AML-193 (cell line): ENCODE measurements at regions not wholly inside any gene's neighbourhood (a gene's known extent, or its start where the extent isn't known, plus 50 kb on each side); places are given as distances from the start of the nearest gene placed in this dataset.

Experiments
- DNase-seq, 2 experiments: peaks; one replicate each; lab custom pipeline; 2025; lab: John Stamatoyannopoulos, UW

DNA sequence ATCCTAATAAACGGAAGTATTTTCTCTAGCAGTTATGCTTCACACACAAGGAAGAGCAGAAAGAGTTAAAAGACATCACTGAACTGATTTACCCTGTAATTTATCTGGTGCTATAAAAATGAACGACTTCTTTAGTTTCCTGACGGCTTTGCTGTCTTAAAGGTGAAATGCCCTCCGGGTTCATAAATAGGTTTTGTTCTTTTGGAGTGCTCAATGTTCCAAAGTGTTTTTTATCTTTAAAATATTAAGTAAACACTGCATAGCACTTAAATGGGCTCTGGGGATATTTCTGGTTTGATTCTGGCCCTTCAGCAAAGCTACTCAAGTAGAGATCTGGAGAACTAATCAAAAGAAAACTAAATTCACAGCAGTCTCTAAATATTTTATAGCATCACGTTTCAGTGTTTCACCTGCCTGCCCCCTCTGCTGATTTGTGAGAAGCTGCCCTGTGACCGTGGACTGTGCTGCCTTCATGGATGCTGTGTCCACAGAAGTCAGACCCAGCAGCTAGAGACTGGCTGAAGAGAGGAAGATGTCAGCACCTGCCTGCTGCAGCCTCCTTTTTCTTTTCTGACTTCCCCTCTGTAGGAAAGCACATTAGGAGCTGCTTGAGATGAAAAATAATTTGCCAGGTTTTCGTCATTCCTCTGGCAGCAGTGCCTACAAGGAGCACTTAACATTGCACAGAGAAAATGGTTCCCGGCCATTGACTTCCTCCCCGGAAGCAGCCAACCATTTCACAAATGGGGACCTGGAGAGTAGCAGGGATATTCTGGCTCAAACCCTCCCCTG is 205.1 kb upstream of the FSCB start:
- no peak for DNase-seq

DNA sequence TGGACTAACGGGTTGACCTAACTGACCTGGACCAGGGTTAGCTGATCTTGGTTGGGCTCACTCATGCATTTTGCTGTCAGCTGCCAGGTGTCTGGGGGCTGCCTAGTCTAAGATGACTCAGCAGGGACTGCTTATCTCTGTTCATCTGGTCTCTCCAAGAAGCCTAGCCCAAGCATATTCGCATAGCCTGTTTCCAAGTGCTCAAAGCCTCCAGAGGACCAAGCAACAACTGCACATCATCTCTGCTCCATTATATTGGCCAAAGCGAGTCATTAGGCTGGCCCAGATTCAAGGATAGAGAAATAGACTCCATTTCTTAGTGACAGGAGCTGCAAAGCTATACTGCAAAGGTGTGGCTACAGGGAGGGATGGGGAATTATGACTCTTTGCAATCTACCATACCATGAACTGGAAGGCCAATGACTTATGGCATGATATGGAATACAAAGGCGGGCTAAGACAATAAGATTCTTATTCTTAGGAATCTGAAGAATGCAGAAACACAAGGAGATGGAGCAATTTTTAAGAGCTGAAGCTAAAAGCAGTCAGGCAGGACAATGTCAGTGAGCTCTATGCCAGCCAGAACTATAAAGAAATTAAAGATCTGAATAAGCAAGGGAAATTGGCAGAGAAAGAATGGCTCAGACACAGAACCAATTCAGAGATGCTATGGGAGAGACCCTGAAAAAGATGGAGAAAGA is 194.6 kb upstream of the FSCB start:
- no peak for DNase-seq

GRCh38 chr14:44700694-44701093 is 193.6 kb upstream of the FSCB start:
- DNase-seq: no peak

- DNase-seq: no peak
Measured at GRCh38 chr14:44700184-44700583, 193.1 kb upstream of the FSCB start.

DNA sequence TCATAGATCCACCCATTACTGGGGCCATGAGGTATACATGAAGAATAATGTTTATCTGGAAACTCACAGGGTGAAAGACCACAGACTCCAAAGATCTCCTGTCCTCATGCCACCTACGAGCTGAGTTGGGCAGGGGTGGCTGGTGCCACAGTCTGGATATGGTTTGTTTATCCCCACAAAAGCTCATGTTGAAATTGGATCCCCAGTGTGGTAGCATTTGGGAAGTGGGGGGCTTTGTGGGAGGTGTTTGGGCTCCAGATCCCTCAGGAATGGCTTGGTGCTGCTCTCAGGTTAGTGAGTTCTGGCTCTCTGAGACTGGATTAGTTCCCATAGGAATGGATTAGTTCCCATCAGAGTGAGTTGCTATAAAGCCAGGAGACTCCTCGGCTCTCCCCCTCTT is 192.3 kb upstream of the FSCB start:
- no peak for DNase-seq

DNA sequence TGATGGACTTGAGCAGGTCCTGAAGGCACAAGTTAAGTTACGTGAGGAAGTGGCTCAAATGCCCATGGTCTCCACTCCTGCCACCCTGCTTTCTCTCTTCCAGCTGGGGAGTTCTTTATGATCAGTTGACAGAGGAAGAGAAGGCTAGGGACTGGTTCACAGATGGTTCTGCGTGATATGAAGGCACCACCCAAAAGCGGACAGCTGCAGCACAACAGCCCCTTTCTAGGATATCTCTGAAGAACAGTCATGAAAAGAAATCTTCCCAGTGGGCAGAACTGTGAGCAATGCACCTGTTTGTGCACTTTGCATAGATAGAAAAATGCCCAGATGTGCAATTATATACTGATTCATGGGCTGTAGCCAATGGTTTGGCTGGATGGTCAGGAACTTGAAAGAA is 162.4 kb upstream of the FSCB start:
- DNase-seq: no peak

GRCh38 chr14:44663136-44663535 is 156.1 kb upstream of the FSCB start:
- no peak for DNase-seq

GRCh38 chr14:44662250-44662891 is 155.3 kb upstream of the FSCB start:
- DNase-seq: no peak

DNA sequence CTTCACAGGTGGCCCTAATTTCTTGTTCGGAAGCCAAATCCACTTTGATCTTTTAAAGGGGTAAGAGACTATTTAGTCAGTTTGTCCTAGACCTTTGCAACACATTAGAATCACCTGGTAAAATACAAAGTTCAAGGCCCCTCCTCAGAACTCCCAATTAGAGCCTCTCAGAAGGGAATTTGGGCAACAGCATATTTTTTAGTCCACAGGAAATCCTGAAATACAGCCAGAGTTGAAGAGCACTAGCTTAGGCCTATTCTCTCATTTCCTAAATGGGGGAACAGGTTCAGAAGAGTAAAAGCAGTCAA is 151.3 kb upstream of the FSCB start:
- no peak for DNase-seq

DNA sequence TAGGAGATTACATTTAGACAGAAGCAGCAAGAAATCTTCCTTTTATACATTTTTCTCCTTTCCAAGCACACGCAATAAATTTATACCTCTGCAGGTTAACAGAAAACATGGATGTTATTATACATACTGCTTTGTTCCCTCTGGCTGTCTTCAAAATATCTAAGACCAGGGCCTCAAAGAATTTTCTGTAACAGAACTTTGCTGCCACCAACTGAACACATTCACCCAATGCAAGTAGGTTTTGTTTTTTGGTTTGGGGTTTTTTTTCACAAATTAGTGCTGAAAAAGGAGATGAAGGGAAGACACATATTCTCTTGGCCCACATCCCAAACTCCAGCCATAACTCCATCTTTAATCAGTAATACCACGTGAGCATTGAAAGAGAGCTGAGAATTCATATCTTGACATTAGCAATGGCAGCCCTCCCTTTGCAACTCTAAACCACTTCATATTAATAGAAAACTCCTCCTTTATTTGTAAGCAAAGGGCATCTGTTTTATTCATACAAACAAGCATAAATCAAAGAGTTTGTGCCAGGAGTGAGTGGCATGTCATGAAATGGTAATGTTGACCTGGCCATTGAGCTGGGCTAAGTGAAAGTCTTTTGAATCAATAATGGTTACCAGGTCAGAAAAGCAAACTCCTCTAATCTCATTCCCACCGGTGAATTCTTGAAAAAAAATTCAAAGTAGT is 150.8 kb upstream of the FSCB start:
- no peak for DNase-seq

DNA sequence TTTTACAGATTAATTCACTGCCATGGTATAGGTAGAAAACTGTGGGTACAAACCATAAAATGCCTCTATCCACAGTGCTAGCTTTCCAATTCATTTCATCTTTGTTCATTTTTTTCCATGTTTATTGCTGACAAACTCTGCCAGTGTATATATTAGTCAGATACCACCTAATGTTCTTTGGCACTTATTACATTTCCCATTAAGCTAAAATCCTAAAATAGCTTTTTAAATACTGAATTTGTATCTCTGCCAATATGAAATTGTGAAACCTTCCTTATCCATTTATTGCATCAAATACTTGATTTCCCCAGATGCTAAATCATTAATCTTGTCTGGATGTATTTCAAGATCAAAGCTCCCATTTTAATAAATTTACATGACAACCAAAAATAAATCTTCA is 150.1 kb upstream of the FSCB start:
- no peak for DNase-seq

GRCh38 chr14:44654591-44654990 is 147.5 kb upstream of the FSCB start:
- no peak for DNase-seq

GRCh38 chr14:44653641-44654040 is 146.6 kb upstream of the FSCB start:
- no peak for DNase-seq

DNA sequence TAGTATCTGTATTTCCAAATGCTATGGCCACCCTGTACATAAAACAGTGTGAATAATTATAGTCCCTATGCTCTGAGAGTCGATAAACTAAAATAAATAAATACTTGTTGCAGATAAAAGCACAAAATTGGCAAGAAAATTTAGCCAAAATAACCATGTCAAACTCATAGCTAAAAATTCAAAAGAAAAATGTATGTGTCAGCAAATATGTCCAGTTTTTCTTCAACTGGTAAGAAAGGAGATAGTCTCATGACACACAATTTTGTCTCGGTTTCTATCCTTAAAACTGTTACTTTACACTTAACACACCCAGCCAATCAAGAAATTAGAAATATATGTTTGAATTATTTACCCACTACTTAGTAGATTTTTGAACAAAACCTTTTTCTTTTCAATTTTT is 145.6 kb upstream of the FSCB start:
- no peak for DNase-seq

DNA sequence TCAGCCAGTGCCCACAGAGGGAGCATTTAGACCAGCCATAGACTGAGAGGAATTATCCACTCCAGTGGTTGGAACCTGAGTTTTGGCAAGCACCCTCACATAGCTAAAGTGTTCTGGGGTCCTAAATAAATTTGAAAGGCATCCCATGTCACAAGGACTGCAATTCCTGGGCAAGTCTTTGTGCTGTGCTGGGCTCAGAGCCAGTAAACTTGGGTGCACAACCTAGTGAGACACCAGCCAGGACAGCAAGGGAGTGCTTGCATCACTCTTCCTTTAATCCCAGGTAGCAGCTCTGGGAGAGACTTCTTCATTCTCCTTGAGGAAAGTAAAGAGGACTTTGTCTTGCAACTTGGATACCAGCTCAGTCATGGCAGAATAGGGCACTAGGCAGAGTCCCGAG is 142.0 kb upstream of the FSCB start:
- no peak for DNase-seq

DNA sequence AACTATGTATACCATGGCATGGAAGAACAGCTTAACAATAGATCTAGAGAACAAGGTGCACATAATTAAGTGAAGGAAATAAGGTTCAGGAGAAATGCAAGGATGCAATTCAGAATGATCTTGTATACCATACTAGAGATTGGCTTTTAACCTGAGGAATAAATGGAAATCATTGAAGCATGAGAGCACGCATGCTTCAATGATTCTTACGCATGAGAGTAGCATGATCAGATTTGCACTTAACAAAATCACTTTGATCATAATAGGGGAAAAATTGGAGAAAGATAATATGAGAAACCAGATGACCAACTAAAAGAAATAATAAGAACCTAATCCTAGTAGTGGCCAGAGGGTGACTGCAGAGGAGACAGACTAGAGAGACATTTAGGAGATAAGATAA is 133.3 kb upstream of the FSCB start:
- DNase-seq: no peak

GRCh38 chr14:44639781-44640385 is 132.8 kb upstream of the FSCB start:
- no peak for DNase-seq

- DNase-seq: no peak
Measured at GRCh38 chr14:44634692-44635091, 127.6 kb upstream of the FSCB start.

- DNase-seq: no peak
Measured at GRCh38 chr14:44626423-44626822, 119.3 kb upstream of the FSCB start.

DNA sequence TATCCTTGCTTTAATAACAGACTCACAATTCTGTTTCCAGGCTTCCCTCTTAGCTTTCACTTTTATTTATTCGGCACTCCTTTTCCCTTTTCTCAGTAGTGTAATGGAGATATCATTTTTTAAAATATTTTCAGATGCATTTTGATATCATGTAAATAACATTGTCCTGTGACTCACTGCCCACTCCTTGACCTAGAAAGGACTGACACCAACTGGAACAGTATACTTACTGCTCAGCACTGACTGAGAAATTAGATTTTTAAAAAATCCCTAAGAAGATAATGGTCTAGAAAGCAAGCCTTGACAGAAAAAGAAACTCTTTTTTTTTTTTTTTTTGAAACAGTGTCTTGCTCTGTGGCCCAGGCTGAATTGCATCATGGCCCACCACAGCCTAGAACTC is 118.0 kb upstream of the FSCB start:
- DNase-seq: no peak

DNA sequence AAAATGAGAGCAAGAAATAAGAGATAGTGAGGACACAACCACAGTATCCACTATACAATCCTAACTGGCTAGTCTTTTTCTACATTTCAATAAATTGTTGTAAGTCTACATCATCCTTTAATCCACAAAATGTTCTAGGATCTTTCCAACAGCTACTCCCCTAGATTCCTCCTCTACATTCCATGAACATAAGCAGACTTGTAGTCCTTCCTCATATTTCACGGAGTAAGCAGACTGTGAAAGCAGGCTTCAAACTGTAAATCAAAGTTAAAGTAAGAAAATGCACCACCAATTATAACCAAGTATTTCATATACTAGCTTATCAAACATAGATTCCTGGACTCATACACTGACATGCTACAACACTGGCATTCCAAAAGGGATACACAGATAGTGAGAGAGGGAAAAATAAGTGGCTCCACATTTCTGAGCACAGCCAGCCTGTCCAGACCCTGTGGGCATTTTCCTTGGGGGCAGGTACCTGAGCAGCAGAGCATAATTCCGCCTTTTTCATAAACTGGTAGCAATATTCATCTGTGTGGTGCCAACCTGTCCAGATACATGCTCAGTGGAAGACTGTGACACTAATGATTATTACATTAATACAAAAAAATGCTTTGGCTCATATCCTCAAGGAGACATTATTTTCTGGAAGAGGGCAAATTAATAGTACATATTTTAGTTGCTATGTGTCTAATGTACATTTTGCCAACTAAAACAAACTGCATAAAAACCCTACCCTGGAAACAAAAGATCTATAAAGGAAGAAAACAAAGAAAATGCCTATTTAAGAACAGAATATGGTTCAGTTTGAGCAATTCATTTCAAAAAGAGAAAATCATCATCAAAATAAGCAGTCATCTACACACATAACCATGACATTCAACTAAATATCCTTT is 113.3 kb upstream of the FSCB start:
- DNase-seq: no peak
